ENCODE measurements at regions not wholly inside any gene's neighbourhood (a gene's known extent, or its start where the extent isn't known, plus 50 kb on each side); places are given as distances from the start of the nearest gene placed in this dataset.
A peak's percentile ranks its signal among the peaks of the same experiment; 100 is the strongest.

DNA sequence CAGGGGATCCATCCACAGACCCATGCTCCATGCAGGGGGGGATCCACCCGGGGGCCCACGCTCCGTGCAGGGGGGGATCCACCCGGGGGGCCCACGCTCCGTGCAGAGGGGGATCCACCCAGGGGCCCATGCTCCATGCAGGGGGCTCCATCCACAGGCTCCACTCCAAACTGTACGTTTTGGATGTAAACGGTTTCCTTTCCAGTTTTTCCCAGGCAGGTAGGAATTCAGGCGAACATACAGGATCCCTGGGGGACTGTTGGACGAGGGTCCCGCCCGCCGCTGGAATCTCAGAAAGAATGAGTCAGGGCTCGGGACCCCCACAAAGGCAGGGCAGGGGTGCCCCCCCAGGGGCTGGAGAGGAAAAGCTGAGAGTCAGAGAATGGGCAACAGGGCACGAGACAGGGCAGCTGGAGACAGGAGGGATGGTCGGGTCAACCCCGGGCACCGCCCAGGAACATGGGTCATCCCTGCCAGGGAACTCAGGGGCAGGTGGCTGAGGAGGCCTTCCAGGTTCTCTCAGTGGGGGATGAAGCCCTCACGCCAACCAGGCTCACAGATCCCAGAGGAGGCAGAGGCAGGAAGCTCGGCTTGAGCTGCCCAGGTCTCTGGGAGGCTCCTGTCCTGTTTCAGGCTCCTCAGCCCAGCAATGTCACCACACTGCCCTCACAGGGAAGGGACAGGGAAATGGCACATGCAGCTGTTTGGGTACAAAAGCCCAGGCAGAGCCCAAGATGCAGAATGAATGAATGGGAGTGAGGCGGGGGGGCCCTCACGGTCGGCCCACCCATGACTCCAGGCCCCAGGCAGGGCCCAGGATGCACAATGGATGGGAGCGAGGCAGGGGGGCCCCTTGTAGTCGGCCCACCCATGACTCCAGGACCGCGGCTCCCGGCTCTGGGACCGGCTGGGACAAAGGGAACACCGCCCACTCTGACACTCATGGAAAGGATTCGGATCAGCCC, 200.2 kb downstream of the BRD1 start:
- peaks cover 4 to 6% of the 10 kb centered on the region in 2 donors for H3K4me1 ChIP-seq
- peaks cover 0 to 5% of the 10 kb centered on the region in 2 donors for H3K36me3 ChIP-seq
- no peaks in the 10 kb centered on the region for H3K27me3 ChIP-seq
- intact Hi-C loops (cut with DNase I) = no loop called here
- TF ChIP-seq, protein P1, sequence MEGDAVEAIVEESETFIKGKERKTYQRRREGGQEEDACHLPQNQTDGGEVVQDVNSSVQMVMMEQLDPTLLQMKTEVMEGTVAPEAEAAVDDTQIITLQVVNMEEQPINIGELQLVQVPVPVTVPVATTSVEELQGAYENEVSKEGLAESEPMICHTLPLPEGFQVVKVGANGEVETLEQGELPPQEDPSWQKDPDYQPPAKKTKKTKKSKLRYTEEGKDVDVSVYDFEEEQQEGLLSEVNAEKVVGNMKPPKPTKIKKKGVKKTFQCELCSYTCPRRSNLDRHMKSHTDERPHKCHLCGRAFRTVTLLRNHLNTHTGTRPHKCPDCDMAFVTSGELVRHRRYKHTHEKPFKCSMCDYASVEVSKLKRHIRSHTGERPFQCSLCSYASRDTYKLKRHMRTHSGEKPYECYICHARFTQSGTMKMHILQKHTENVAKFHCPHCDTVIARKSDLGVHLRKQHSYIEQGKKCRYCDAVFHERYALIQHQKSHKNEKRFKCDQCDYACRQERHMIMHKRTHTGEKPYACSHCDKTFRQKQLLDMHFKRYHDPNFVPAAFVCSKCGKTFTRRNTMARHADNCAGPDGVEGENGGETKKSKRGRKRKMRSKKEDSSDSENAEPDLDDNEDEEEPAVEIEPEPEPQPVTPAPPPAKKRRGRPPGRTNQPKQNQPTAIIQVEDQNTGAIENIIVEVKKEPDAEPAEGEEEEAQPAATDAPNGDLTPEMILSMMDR (IDR thresholded peaks at IDR 0.05) = no peak
- H3K4me3 ChIP-seq = no peak overlapping the region
- no peak for ATAC-seq
- H3K27ac ChIP-seq = no peak overlapping the region
- H3K9me3 ChIP-seq = no peaks in the 10 kb centered on the region
- DNase-seq = peak in 1 of 4 donors; percentile 66

DNA sequence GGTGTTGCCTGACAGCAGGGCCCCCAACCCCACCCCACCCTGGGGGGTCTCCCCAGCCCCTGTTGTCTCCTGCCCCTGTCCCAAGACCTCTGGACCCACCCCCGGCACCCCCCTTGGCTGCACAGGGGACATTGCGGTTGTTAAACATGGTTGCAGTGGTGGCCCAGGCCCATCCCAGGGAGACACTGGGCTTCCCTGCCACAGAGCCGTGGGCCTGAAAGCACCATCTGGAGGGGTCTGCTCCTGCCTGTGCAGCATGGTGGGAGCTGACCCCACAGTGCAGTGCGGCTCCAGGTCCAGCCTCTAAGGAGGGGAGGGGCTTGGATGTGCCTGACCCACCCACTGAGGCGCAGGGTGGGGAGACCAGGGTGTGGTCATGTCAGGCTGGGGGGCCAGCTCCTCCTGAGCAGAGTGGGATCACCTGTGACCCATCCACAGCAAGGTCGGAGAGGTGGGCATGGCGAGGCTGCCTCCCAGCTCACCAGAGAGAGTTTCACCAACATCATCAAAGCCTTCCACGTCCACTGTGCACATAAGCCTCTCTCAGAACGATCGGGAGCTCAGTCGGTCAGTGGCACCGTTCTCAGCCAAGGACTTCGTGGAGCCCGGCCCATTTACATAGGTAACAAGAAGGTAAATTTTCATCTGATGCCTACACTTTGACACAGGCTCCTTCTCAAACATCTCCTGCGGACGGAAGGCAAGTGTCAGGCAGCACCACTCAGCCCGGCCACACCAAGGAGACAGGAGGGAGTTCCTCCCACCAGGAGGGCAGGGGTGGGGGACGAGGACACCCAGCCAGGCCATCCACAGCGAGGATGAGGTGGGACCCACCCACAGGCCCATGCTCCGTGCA, 201.1 kb downstream of the BRD1 start:
- ATAC-seq = no peak
- H3K9me3 ChIP-seq = no peaks in the 10 kb centered on the region
- TF ChIP-seq, protein P1 (IDR thresholded peaks at IDR 0.05) = no peak
- H3K4me3 ChIP-seq = no peak overlapping the region
- intact Hi-C loops (cut with DNase I) = no loop called here
- H3K27me3 ChIP-seq = peaks cover 0 to 2% of the 10 kb centered on the region in 2 donors
- H3K36me3 ChIP-seq = peaks cover 0 to 5% of the 10 kb centered on the region in 2 donors
- no peaks in the 10 kb centered on the region for H3K4me1 ChIP-seq
- no peak overlapping the region for H3K27ac ChIP-seq
- DNase-seq = peak in 1 of 4 donors; percentile 66

DNA sequence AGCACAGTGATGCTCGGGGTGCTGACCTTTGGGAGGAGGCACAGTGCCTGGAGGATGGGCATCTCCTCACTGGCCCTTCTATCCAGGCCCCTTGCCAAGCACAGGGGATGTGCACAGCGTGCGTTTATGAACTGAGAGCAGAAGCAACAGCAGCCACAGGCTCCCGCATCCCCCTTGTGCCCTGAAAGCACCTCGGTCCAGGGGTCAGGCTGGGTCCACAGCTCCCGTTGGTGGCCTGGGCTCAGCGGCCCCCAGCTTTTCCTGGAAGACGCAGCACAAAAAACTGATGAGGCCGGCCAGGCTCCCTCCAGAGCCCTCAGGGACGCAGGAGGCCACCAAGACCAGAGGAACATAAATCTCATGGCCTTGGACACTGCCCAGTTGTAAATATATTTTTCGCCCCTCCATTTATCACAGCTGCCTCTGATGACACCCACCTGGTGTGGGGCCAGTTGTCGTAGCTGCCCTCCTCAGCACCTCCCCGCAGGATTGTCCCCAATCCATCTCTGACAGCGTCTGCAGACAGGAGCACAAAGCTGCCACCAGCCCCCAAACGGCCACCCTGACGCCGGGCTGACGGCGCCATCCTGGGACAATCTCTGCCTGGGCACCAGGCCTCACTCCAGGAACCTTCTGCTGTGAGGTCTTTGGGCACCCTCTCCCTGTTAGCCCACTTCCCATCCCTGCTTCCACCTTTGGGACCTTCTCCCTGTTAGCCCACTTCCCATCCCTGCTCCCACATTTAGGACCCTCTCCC, 203.1 kb downstream of the BRD1 start:
- H3K36me3 ChIP-seq = peaks cover 0 to 5% of the 10 kb centered on the region in 2 donors
- intact Hi-C loops (cut with DNase I) = no loop called here
- H3K27me3 ChIP-seq = peaks cover 0 to 11% of the 10 kb centered on the region in 2 donors
- ATAC-seq (no peak), DNase-seq (peak in 1 of 4 donors; percentile 62)
- no peaks in the 10 kb centered on the region for H3K4me1 ChIP-seq
- TF ChIP-seq, protein P1 (IDR thresholded peaks at IDR 0.05) = no peak
- H3K27ac ChIP-seq = no peak overlapping the region
- H3K4me3 ChIP-seq = no peak overlapping the region
- no peaks in the 10 kb centered on the region for H3K9me3 ChIP-seq

DNA sequence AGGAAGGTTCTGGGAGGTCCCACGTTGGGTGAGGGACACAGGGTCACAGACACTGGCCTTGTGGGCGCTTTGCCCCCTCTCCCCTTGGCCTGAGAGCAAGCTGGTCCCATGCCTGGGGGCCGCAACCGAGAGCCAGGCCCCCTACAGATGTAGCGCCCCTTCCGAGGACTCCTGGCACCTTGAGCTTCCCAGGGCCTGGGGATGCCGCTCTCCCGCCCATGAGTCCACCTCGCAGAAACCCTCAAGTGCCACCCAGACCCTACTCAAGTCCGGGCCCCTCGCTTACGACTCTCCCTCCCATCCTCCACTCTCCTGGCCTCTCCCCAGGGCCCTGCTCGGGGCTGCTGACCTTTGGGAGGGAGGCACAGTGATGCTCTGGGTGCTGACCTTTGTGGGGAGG, 204.0 kb downstream of the BRD1 start:
- intact Hi-C loops (cut with DNase I) = no loop called here
- TF ChIP-seq, protein P1 (IDR thresholded peaks at IDR 0.05) = no peak

More for the DNA sequence above, 204.0 kb downstream of the BRD1 start:
- Histone ChIP-seq H3K4me1 (no peaks in the 10 kb centered on the region), H3K9me3 (no peaks in the 10 kb centered on the region), H3K27me3 (peaks cover 0 to 11% of the 10 kb centered on the region in 2 donors), H3K27ac (no peak overlapping the region), H3K36me3 (peaks cover 0 to 5% of the 10 kb centered on the region in 2 donors), H3K4me3 (no peak overlapping the region)
- ATAC-seq = no peak
- DNase-seq = peak in 1 of 4 donors; percentile 43

Data from left lung (tissue), 4 donors.